ENCODE measurements at regions not wholly inside any gene's neighbourhood (a gene's known extent, or its start where the extent isn't known, plus 50 kb on each side); places are given as distances from the start of the nearest gene placed in this dataset.

DNA sequence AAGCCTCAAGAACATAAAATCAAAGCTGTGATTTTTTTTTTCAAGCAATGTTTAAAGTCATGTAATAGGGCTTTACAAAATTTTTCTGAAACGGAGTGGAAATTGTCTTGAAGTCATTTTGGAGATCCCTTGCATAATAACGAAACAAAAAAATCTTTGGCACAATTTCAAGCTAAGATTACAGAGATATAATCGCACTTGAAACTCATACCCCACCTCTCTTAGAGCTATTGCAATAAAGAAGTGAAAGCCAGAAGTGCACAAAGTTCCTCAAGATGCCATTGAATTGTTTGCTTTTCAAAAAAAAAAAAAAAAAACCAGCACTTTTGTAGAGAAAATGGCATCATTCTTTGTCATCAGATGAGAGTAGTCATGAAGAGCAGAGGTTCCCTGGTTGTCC is 152.3 kb downstream of the PAX3 start:
- DNase-seq (ENCODE audit: low spot score) = no peak

- DNase-seq (ENCODE audit: low spot score) = no peak
Observed at GRCh38 chr2:222142027-222142426, 156.8 kb downstream of the PAX3 start.

DNA sequence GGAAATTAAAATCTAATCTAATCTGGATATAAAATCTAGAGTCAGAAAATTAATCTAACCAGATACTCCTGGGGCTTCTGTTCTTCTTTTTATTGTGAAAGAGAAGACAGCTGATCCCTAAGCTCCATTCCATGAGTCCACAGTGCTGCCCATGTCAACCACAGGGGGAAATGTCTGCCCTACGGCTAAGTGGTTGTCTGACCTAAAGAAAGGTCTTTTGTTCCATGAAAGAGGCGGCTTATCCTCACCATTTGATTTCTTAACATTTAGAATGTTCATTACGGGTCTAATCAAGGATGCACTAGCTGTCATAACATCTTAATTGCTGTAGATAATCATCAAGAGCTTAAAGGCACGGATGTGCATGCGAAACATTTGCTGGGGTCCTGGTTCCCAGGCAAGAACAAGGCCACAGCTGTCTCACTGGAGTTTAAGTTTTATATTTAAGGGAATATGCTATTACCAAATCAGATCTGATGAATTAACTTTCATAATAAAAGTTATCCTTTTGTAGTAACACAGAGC is 162.6 kb downstream of the PAX3 start:
- DNase-seq (ENCODE audit: low spot score) = no peak

DNA sequence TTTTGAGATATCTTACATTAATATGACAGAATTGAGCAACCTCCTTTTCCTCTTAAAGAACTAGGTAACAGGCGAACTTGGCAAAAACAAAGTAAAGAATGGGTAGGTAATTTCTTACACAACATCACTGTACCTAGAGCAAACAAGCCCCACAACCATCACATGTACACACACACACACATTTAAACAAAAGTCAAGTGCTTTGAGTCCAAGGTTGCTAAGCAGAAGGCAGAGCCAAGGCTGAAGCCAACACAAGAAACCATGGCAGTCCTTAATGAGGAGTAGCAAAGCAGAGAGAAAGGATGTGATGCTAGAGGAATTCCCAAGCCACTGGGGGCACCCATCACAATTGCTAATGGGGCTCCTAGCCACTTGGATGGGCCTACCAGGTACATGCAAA is 164.1 kb downstream of the PAX3 start:
- no peak for DNase-seq (ENCODE audit: low spot score)

- DNase-seq (ENCODE audit: low spot score) = no peak
Observed at GRCh38 chr2:222133897-222134296, 164.9 kb downstream of the PAX3 start.

GRCh38 chr2:222130855-222131254 is 167.9 kb downstream of the PAX3 start:
- DNase-seq (ENCODE audit: low spot score) = no peak

DNA sequence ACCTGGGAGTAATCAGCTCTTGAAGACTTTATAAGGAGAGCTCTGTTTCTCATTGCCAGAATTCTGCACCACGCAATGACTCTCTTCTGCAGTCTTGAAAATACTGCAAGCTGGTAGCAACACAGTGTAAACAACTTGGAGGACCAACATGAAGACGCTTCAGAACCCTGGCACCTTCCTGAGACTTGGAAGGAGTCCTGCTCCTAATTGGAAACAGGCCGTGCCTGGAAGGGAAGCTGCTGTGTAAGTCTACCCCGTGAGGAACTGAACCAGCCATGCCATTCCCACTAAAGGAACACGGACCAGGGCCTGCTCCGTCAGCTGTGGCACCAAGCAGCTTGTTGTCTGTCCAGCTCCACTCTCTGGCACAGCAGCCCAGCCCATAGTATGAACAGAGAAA is 171.1 kb downstream of the PAX3 start:
- DNase-seq (ENCODE audit: low spot score) = no peak

- DNase-seq (ENCODE audit: low spot score) = no peak
Observed at GRCh38 chr2:222120933-222121332, 177.9 kb downstream of the PAX3 start.

DNA sequence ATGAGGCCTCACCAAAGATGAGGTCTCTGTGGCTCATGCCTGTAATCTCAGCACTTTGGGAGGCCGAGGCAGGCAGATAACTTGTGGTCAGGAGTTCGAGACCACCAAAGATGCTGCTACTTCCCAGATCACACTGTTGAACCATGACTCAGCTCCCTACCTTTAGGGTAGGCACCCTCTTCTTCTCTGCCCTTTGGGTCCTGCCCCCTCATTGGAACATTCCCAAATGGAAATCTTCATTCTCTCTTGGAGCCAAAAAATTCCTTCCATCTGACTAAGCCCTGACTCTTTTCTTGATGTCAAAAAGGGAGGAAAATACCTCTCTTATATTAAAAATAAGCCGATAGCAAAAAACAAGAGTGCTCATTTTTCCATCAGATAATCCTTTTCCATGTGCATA is 183.5 kb downstream of the PAX3 start:
- no peak for DNase-seq (ENCODE audit: low spot score)

GRCh38 chr2:222108957-222109585 is 189.7 kb downstream of the PAX3 start:
- DNase-seq (ENCODE audit: low spot score) = no peak

GRCh38 chr2:222108497-222108896 is 190.3 kb downstream of the PAX3 start:
- no peak for DNase-seq (ENCODE audit: low spot score)

DNA sequence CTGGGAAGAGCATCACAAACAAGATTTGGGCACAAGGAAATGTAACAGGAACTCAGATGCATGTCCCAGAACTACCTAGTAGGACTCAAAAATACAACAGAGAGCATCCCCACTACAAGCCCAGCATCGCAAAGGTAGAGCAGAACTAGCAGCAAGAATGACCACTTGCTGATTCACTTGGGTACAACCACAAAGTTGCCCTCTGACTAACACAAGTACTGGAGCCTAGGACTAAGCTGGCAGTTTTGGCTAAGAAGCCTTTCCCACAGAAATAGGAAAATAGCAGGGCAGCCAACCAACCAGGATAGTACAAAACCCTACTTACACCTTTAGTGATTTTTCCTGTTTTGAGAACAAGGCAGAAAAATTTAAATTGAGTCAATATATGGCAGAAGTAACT is 193.8 kb downstream of the PAX3 start:
- no peak for DNase-seq (ENCODE audit: low spot score)

DNA sequence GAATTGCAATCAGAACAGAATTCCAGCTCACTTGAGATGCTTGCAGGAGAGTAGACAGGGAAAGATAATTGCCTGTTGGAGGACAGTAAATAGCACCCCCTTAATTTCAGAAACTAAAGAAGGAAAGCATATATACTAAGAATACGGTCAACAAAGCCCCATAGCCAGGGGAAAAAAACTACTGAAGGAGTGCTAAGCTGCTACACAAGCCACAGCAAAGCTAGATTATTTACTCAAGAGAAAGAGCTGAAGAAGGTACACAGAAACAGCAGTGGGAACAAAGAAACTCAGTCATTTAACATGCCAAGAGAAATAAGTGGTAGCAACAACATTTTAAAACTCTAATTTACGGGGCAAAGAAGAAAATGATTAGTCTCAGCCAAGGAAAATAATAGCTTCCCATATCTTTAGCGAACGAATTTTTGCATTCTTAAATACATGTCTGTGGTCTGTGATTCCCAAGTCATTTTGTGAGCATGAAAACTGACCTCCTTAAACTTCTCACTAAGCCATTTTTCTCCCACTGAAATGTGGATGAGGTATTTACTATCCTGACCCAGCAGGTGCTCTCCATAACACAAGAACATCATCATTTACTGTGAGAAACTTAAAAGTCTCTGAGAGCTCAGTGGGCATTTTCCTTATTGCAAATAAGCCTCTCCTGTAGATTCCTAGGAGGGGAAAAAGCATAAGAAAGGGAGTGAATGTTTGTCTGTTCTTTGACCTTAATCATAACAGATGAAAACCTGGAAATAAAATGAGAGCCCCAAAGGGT is 196.0 kb downstream of the PAX3 start:
- no peak for DNase-seq (ENCODE audit: low spot score)

- DNase-seq (ENCODE audit: low spot score) = no peak
Observed at GRCh38 chr2:222100704-222101699, 197.8 kb downstream of the PAX3 start.

DNA sequence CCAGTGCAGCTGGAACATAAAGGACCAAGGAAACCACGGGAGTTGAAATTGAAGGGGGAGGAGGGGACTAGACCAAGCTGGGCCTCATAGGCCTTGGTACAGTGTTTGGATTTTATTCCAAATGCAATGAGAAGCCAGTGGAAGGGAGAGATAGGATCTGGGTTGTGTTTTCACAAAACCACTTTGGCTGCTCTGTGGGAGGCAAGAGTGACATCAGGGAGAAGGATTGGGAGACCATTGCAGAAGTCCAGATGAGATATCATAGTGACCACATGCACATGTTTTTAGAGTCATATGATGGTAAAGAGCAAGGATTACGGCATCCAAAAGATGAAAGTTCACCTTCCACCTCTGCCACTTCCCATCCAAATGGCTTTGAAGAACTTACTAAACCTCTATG is 210.2 kb downstream of the PAX3 start:
- no peak for DNase-seq (ENCODE audit: low spot score)

DNA sequence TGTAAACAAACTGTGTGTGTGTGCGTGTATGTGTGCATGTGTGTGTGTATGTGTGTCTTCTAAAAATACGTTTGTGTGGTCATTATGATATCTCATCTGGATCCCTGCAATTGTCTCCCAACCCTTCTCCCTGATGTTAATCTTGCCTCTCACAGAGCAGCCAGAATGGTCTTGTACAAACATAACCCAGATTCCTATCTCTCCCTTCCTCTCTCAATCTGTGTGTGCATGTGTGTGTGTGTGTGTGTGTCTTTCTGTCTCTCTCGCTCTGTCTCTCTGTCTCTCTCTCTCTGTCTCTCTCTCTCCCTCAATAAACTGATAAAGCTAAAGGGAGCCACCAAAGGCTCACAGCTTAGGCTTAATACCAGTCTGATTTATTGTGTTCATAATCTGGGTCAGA is 210.8 kb downstream of the PAX3 start:
- no peak for DNase-seq (ENCODE audit: low spot score)

- no peak for DNase-seq (ENCODE audit: low spot score)
Observed at GRCh38 chr2:222082201-222082600, 216.6 kb downstream of the PAX3 start.

GRCh38 chr2:222080141-222080540 is 218.7 kb downstream of the PAX3 start:
- DNase-seq (ENCODE audit: low spot score) = no peak

GRCh38 chr2:222076973-222077690 is 221.7 kb downstream of the PAX3 start:
- no peak for DNase-seq (ENCODE audit: low spot score)

DNA sequence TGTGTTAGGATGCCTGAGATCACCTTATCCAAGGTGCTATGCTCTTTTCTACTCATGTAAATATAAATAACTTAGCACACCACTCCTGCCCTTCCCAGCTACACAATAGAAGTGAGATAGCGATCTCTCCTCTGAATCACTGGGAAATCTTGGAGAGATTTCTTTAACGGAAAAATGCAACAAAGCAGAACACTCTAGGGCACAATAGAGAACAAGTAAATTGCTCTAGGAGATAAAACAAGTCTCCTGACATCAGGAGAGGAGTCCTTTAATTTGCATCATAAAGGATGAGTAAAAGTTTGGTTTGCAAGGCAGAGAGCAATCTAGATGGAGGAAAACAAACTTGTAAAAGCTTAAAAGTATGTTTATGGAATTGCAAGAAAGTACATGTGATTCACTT is 224.1 kb downstream of the PAX3 start:
- DNase-seq (ENCODE audit: low spot score) = no peak

DNA sequence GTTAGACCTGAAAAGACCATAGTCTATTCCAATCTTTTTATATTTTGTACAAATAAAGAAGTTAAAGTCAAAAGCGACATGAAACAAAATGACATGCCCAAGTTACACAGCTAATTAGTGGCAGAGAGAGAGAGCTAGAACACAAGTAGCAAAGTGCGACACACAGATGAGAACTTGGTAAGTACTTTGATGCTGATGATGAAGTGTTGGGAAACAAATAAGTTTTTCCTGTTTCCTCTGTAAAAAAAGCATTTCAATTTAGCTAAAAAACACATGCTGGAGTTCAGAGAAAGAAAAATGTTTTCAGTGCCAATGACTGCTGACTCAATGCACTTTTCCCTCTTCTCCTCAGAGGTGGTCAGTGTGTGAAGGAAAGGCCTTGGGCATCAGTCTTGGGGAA is 226.9 kb downstream of the PAX3 start:
- no peak for DNase-seq (ENCODE audit: low spot score)

- DNase-seq (ENCODE audit: low spot score) = no peak
Observed at GRCh38 chr2:222064286-222064685, 234.5 kb downstream of the PAX3 start.
